ENCODE measurements at regions not wholly inside any gene's neighbourhood (a gene's known extent, or its start where the extent isn't known, plus 50 kb on each side); places are given as distances from the start of the nearest gene placed in this dataset.

GRCh38 chr1:57819893-57820292, 396.0 kb upstream of the DAB1 start:
- Histone ChIP-seq H3K4me1 (no peaks in the 10 kb centered on the region), H3K4me3 (no peak overlapping the region), H3K9me3 (no peaks in the 10 kb centered on the region), H3K27ac (no peak overlapping the region), H3K27me3 (no peaks in the 10 kb centered on the region), H3K36me3 (no peaks in the 10 kb centered on the region)
- in situ Hi-C loops (cut with MboI; ENCODE audit: low sequenced_read_pairs in 4 of 4): no loop called here
- TF ChIP-seq POLR2A (IDR thresholded peaks at IDR 0.05) (no peak), CTCF (IDR thresholded peaks at IDR 0.05 in 4 of 5, conservative IDR thresholded peaks at IDR 0.05 in 1 of 5) (no peak)
- intact Hi-C loops (cut with DNase I; ENCODE audit: low total_unique reads): no loop called here
- DNase-seq (no peak), ATAC-seq (no peak)

GRCh38 chr1:57803586-57803985, 379.7 kb upstream of the DAB1 start:
- no peaks in the 10 kb centered on the region for H3K4me1 ChIP-seq
- H3K9me3 ChIP-seq: no peaks in the 10 kb centered on the region
- intact Hi-C loops (cut with DNase I; ENCODE audit: low total_unique reads): no loop called here
- H3K27ac ChIP-seq: no peak overlapping the region
- in situ Hi-C loops (cut with MboI; ENCODE audit: low sequenced_read_pairs in 4 of 4): no loop called here
- no peak for DNase-seq
- no peak for TF ChIP-seq CTCF (IDR thresholded peaks at IDR 0.05 in 4 of 5, conservative IDR thresholded peaks at IDR 0.05 in 1 of 5)
- no peak overlapping the region for H3K4me3 ChIP-seq
- ATAC-seq: no peak
- no peaks in the 10 kb centered on the region for H3K27me3 ChIP-seq
- H3K36me3 ChIP-seq: no peaks in the 10 kb centered on the region

- TF ChIP-seq CTCF (IDR thresholded peaks at IDR 0.05 in 4 of 5, conservative IDR thresholded peaks at IDR 0.05 in 1 of 5): no peak
- TF ChIP-seq POLR2A (IDR thresholded peaks at IDR 0.05): no peak
- Histone ChIP-seq H3K4me1 (no peaks in the 10 kb centered on the region), H3K36me3 (no peaks in the 10 kb centered on the region), H3K9me3 (no peaks in the 10 kb centered on the region), H3K27ac (no peak overlapping the region), H3K27me3 (no peaks in the 10 kb centered on the region), H3K4me3 (no peak overlapping the region)
- intact Hi-C loops (cut with DNase I; ENCODE audit: low total_unique reads): no loop called here
- ATAC-seq: no peak
- DNase-seq: no peak
- in situ Hi-C loops (cut with MboI; ENCODE audit: low sequenced_read_pairs in 4 of 4): no loop called here
Measured at GRCh38 chr1:57800376-57800775, 376.5 kb upstream of the DAB1 start.

GRCh38 chr1:57799490-57800115, 375.7 kb upstream of the DAB1 start:
- Histone ChIP-seq H3K36me3 (no peaks in the 10 kb centered on the region), H3K27ac (no peak overlapping the region), H3K4me1 (no peaks in the 10 kb centered on the region), H3K27me3 (no peaks in the 10 kb centered on the region), H3K9me3 (no peaks in the 10 kb centered on the region), H3K4me3 (no peak overlapping the region)
- TF ChIP-seq POLR2A (IDR thresholded peaks at IDR 0.05) (no peak), CTCF (IDR thresholded peaks at IDR 0.05 in 4 of 5, conservative IDR thresholded peaks at IDR 0.05 in 1 of 5) (no peak)
- in situ Hi-C loops (cut with MboI; ENCODE audit: low sequenced_read_pairs in 4 of 4) (no loop called here), intact Hi-C loops (cut with DNase I; ENCODE audit: low total_unique reads) (no loop called here)
- DNase-seq (no peak), ATAC-seq (no peak)

- no peak for DNase-seq
- no peaks in the 10 kb centered on the region for H3K27me3 ChIP-seq
- in situ Hi-C loops (cut with MboI; ENCODE audit: low sequenced_read_pairs in 4 of 4) (no loop called here), intact Hi-C loops (cut with DNase I; ENCODE audit: low total_unique reads) (no loop called here)
- H3K4me1 ChIP-seq: no peaks in the 10 kb centered on the region
- H3K36me3 ChIP-seq: no peaks in the 10 kb centered on the region
- TF ChIP-seq CTCF (IDR thresholded peaks at IDR 0.05 in 4 of 5, conservative IDR thresholded peaks at IDR 0.05 in 1 of 5): no peak
- no peak for TF ChIP-seq POLR2A (IDR thresholded peaks at IDR 0.05)
- no peaks in the 10 kb centered on the region for H3K9me3 ChIP-seq
- no peak overlapping the region for H3K4me3 ChIP-seq
- no peak overlapping the region for H3K27ac ChIP-seq
- ATAC-seq: no peak
Measured at GRCh38 chr1:57798543-57798942, 374.7 kb upstream of the DAB1 start.
